GM21619 (cell line): ENCODE measurements at regions not wholly inside any gene's neighbourhood (a gene's known extent, or its start where the extent isn't known, plus 50 kb on each side); places are given as distances from the start of the nearest gene placed in this dataset.
A peak's percentile ranks its signal among the peaks of the same experiment; 100 is the strongest.
"Not testable (repeated sequence)": the region's sequence is repeated elsewhere in the genome, so short reads cannot be mapped to it uniquely, and the experiment has no call there.

Experiments used
- ATAC-seq: cut with Tn5 transposase; IDR thresholded peaks from one replicate; pipeline ENCODE4 v1.9.1; 2021; ENCODE audit not compliant: unreplicated experiment

DNA sequence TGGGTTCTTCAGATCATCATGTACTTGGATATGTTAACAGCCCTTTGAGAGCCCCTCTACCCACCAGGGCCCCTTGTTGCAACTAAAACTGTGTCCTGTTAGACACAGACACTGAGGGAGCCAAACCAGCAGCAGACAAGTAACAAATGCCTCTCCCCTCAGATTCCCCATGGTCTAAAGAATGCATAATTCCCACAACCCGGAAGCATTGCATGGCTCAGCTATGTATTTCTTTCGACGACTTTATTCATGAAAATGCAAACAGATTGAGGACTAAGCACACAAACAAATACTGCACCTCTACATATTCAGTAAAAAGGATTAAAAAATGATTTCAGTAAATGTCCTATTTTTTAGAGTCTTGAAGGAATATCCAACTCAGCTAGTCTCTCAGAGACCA, 70.1 kb upstream of the HECW1 start:
- ATAC-seq, result no peak

DNA sequence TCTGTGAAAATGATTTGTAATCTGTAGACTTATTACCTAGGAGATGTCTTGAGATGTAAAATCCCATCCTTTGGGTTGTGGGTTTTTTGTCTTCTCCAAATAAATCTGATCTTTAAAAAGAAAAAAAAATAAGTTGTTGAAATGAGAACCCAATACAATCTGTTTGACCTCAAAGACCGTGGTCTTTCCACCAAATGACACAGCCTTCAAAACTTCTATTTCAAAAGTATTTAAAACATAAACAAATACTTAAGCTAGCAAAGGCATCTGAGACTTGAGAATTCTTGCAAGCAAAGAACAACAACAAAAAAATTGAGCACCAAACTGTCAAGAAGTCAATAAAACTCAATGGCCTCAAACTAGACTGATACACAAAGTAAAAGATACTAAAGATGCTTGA, 67.9 kb upstream of the HECW1 start:
- no peak for ATAC-seq

DNA sequence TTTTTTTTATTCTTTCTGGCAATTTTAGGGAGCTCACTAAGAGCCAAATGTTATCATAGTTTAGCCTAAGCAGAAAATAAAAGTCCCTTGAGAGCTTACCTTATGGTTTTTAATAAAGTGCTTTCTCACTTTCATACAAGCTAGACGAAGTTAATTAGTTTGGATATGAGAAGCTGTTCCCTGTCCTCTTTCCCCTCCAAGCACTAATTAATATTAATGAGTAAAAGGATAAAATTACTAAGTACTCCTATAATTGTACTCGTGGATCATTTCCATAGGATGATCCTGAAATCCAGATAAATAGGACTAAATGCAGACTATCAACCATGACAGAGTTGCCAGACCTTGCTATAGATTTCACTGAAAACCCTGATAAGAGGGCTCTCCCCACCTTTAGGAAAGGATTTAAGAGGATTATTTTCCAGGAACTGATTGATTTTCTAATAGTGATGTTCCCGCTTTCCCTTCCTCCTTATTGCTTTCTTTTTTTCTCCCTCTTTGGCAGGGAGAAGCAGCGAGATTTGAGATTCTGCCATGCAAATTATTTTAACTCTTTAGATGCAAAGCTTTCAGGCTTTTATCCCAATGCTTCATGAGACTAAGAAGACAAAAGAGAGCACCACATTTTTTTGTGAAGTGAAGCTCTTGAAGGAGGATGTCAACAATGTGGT, 58.3 kb upstream of the HECW1 start:
- ATAC-seq, result no peak

DNA sequence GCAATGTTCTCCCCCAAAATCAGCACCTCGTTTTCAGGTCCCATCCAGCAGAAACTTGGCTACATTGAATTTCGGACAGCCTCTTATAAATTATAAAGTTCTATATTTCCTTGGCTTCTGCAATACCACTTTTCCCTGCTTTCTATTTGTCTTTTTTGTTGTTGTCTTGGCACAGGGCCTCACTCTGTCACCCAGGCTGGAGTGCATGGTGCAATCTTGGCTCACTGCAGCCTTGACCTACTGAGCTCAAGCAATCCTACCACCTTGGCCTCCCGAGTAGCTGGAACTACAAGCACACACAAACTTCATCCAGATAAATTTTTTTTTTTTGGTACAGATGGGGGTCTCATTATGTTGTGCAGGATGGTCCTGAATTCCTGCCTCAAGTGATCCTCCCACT, 55.3 kb upstream of the HECW1 start:
- ATAC-seq, result no peak

DNA sequence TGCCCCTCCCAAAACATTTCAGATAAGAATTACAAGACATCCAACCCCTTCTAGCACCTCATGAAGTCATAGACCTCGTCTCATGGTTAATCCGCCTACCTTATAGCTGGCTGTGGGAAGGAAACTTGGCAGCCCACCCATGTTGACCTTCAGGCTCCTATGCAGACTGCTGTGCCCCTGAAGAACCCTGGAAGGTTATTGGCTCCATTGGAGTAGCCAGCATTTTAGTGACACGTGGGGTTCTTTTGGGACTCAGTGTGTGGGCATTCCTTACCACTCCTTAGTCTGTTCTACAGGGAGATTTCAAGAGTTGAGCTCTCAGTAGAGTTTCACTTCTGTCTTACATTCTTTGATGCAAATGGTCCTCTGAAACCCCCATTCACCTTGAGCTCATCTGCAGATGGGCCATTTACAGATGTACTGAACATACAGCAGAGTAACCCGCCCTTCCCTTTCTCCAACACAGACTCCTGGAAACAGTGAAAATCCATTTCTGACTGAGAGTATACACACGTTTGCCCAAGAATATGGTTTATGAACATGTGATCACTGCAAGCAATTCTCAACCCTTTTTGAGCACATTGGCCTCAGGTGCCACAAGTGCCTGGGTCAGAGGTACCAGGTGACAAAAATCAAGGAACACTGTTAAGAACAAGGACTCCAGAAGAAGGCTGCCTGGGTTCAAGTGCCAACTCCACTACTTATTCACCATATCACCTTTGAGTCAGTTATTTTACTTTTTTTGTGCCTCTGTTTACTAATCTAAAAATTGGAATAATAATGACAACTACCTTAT, 54.0 kb upstream of the HECW1 start:
- ATAC-seq, result peak; percentile 33

DNA sequence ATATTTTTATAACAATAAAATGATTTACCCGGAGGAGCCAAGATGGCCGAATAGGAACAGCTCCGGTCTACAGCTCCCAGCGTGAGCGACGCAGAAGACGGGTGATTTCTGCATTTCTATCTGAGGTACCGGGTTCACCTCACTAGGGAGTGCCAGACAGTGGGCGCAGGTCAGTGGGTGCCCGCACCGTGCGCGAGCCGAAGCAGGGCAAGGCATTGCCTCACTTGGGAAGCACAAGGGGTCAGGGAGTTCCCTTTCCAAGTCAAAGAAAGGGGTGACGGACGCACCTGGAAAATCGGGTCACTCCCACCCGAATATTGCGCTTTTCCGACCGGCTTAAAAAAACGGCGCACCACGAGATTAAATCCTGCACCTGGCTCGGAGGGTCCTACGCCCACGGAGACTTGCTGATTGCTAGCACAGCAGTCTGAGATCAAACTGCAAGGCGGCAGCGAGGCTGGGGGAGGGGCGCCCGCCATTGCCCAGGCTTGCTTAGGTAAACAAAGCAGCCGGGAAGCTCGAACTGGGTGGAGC, 53.3 kb upstream of the HECW1 start:
- not testable (repeated sequence) for ATAC-seq
